Endodermal cell (in vitro differentiated cells): ENCODE measurements at regions not wholly inside any gene's neighbourhood (a gene's known extent, or its start where the extent isn't known, plus 50 kb on each side); places are given as distances from the start of the nearest gene placed in this dataset.

ENCODE experiments used
- DNase-seq: peaks from one replicate; pipeline ENCODE4 v3.0.0-alpha.2; 2017
- H3K27ac ChIP-seq: 2 replicates; pipeline ENCODE4 v1.5.1; 2013; ENCODE audit warnings: mild to moderate bottlenecking, low read depth, low read length, moderate library complexity
- H3K27me3 ChIP-seq: 2 replicates; pipeline ENCODE4 v1.6.1; 2013; ENCODE audit warnings: mild to moderate bottlenecking, low read length, moderate library complexity; ENCODE audit not compliant: insufficient read depth, control insufficient read depth, poor library complexity, severe bottlenecking
- H3K36me3 ChIP-seq: 2 replicates; pipeline ENCODE4 v1.7.0; 2013; ENCODE audit warnings: mild to moderate bottlenecking, low read length, moderate library complexity; ENCODE audit not compliant: control insufficient read depth, insufficient read depth
- H3K4me1 ChIP-seq: one replicate; pipeline ENCODE4 v1.7.0; 2013; ENCODE audit warnings: low read length; ENCODE audit not compliant: control insufficient read depth, insufficient read depth
- H3K4me3 ChIP-seq: 2 replicates; pipeline ENCODE4 v1.5.1; 2013; ENCODE audit warnings: mild to moderate bottlenecking, low read length, moderate library complexity
- H3K9ac ChIP-seq: 2 replicates; pipeline ENCODE4 v1.6.1; 2013; ENCODE audit warnings: mild to moderate bottlenecking, low read length, moderate library complexity; ENCODE audit not compliant: poor library complexity, severe bottlenecking; ENCODE audit errors: extremely low read depth
- H3K9me3 ChIP-seq: 2 replicates; pipeline ENCODE4 v1.6.1; 2013; ENCODE audit warnings: mild to moderate bottlenecking, low read length, moderate library complexity; ENCODE audit not compliant: control insufficient read depth
- H3K27ac Mint-ChIP-seq: 2 replicates; pipeline ENCODE4 v1.8.0; 2020; ENCODE audit warnings: mixed read lengths
- H3K27me3 Mint-ChIP-seq: 2 replicates; pipeline ENCODE4 v1.8.0; 2021; ENCODE audit warnings: mild to moderate bottlenecking, mixed read lengths; ENCODE audit not compliant: insufficient read depth
- H3K36me3 Mint-ChIP-seq: 2 replicates; pipeline ENCODE4 v1.8.0; 2020; ENCODE audit warnings: low read depth, mixed read lengths
- H3K4me1 Mint-ChIP-seq: 2 replicates; pipeline ENCODE4 v1.8.0; 2020; ENCODE audit warnings: mixed read lengths
- H3K4me3 Mint-ChIP-seq: 2 replicates; pipeline ENCODE4 v1.8.0; 2020; ENCODE audit warnings: mild to moderate bottlenecking, moderate library complexity, mixed read lengths
- H3K9me3 Mint-ChIP-seq: 2 replicates; pipeline ENCODE4 v1.8.0; 2020; ENCODE audit warnings: mild to moderate bottlenecking, mixed read lengths
- CTCF ChIP-seq: fragments of 200-600 bp; sonication (generic); conservative IDR thresholded peaks from 2 replicates; pipeline ENCODE4 v1.5.0; 2021; ENCODE audit warnings: antibody characterized with exemption, mild to moderate bottlenecking
- WGBS, 2 experiments: methylation state at CpG; one replicate each; pipeline versions ENCODE4 v1.1.5 to v1.1.7; 2013; ENCODE audit warnings: missing lambda C conversion rate in 2 of 2, mixed read lengths in 1 of 2; ENCODE audit not compliant: insufficient coverage in 1 of 2, insufficient read length in 1 of 2; 5-methylcytosine and 5-hydroxymethylcytosine counted together

- WGBS, 2 experiments = 77 to 80% methylated on average over 1 of the region's 1 CpG
- Histone ChIP-seq H3K9ac (no peak overlapping the region), H3K4me3 (no peak overlapping the region), H3K27ac (no peak overlapping the region), H3K27me3 (no peaks in the 10 kb centered on the region), H3K4me1 (no peaks in the 10 kb centered on the region), H3K36me3 (no peaks in the 10 kb centered on the region), H3K9me3 (no peaks in the 10 kb centered on the region)
- Mint-ChIP-seq H3K4me3 (no peak overlapping the region), H3K27ac (no peak overlapping the region), H3K9me3 (no peaks in the 10 kb centered on the region), H3K4me1 (no peaks in the 10 kb centered on the region), H3K36me3 (no peaks in the 10 kb centered on the region), H3K27me3 (peaks cover 4% of the 10 kb centered on the region)
- no peak for DNase-seq
- TF ChIP-seq CTCF = no peak
These were observed 420.8 kb upstream of the BRINP1 start for GRCh38 chr9:119789987-119790386.

- H3K27me3 ChIP-seq = no peaks in the 10 kb centered on the region
- no peaks in the 10 kb centered on the region for H3K4me1 Mint-ChIP-seq
- no peak overlapping the region for H3K27ac ChIP-seq
- no peak overlapping the region for H3K4me3 ChIP-seq
- no peak for TF ChIP-seq CTCF
- WGBS, 2 experiments = 95% methylated on average over 2 of the region's 2 CpGs; no CpG with 5 or more reads in 1 of the 2 experiments
- no peak overlapping the region for H3K4me3 Mint-ChIP-seq
- no peaks in the 10 kb centered on the region for H3K36me3 Mint-ChIP-seq
- H3K4me1 ChIP-seq = no peaks in the 10 kb centered on the region
- no peaks in the 10 kb centered on the region for H3K9me3 ChIP-seq
- H3K27ac Mint-ChIP-seq = no peak overlapping the region
- DNase-seq = no peak
- H3K9me3 Mint-ChIP-seq = no peaks in the 10 kb centered on the region
- peaks cover 4% of the 10 kb centered on the region for H3K27me3 Mint-ChIP-seq
- H3K36me3 ChIP-seq = no peaks in the 10 kb centered on the region
- H3K9ac ChIP-seq = no peak overlapping the region
These were observed 419.7 kb upstream of the BRINP1 start for GRCh38 chr9:119788921-119789320.

- H3K27ac ChIP-seq = no peak overlapping the region
- no peaks in the 10 kb centered on the region for H3K27me3 ChIP-seq
- H3K4me3 Mint-ChIP-seq = no peak overlapping the region
- H3K4me3 ChIP-seq = no peak overlapping the region
- peaks cover 2% of the 10 kb centered on the region for H3K4me1 Mint-ChIP-seq
- H3K36me3 ChIP-seq = no peaks in the 10 kb centered on the region
- H3K9me3 ChIP-seq = no peaks in the 10 kb centered on the region
- H3K4me1 ChIP-seq = no peaks in the 10 kb centered on the region
- no peaks in the 10 kb centered on the region for H3K36me3 Mint-ChIP-seq
- H3K27ac Mint-ChIP-seq = no peak overlapping the region
- no peaks in the 10 kb centered on the region for H3K27me3 Mint-ChIP-seq
- no peaks in the 10 kb centered on the region for H3K9me3 Mint-ChIP-seq
- no peak for TF ChIP-seq CTCF
- DNase-seq = no peak
- H3K9ac ChIP-seq = no peak overlapping the region
These were observed 412.7 kb upstream of the BRINP1 start for GRCh38 chr9:119781886-119782285.
